CD4-positive, alpha-beta T cell treated with Interleukin-17A for 1 hour (primary cell): ENCODE measurements at regions not wholly inside any gene's neighbourhood (a gene's known extent, or its start where the extent isn't known, plus 50 kb on each side); places are given as distances from the start of the nearest gene placed in this dataset.

Experiments
- DNase-seq: peaks from one replicate; pipeline ENCODE4 v3.0.0-alpha.2; 2020

DNA sequence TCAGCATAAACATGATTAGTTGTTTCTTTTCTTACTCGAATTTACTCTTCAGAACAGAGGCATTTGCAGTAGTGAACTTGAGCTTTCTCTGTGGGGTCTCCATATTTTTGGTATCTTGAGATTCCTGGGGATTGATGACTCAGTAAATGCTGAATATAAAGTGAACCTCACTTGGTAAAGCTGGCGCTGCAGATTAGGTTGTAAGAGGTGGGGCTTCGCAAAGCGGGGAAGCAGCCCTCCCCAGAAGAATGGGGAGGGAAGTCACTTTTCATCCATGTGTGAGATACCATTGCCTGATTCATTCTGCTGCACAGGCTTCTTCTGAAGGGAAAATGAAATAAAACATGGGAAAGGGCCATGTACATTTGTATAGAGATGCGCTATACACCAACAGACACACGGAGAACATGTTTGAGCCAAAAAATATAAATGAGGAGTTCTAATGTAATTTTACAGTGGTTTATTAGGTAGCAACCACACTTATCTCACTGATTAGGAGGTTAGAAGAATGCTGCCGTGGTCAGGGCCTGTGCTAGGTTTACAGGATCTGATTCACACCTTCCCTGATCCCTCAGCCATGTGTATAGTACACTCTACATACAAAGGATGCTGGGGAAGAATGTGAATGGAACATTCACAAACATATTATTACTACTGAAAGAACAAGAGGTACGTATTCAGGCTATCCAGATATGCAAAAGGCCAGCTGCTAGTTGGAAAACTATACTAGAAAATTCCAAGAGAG is 63.5 kb downstream of the DNTTIP2 start:
- DNase-seq, result no peak

DNA sequence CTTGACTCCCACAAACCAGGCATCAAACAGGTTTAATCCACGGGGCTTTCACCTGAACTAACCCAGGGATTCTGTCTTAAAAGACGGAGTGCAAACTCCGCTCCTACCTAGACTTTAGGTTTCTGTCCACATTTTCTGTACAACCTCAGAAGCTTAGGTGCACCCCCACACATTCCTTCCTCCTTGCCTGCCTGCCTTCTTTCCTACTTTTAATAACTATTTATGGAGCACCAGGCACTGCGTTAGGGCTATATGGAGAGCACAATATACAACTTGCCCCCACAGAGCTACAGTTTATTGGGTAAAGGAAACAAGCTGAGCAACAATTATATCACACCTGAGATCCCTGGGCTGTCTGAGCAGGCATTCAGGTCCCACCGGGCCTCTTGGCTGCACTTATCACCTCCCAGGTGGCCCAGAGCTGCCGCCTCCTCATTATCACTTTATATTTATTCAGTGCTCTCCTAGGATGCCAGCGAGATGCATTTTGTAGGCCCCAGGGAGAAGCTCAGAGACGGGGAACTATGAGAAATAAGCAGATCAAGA is 64.1 kb downstream of the DNTTIP2 start:
- no peak for DNase-seq

- DNase-seq, result peak; percentile 64
Measured at GRCh38 chr1:93814059-93814794, 64.8 kb downstream of the DNTTIP2 start.

DNA sequence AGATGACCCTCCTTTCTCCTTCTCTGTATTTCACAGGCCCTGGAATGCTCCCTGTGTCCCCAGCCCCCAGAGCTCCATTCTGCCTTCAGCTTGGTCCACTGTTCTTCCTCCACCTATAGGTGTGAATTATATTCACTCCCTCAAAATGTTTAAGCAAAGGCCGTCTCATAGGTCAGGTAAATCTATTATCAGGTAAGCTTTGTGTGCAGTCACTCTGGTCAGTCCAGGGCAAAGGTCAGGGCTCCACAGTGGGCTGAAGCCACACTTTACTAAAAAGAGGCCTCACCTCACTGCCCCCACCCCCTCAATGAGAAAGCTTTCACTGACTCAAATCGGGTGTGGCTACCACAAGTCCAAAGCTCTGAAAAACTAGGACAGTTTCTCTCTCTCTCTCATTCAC is 65.9 kb downstream of the DNTTIP2 start:
- DNase-seq, result no peak

DNA sequence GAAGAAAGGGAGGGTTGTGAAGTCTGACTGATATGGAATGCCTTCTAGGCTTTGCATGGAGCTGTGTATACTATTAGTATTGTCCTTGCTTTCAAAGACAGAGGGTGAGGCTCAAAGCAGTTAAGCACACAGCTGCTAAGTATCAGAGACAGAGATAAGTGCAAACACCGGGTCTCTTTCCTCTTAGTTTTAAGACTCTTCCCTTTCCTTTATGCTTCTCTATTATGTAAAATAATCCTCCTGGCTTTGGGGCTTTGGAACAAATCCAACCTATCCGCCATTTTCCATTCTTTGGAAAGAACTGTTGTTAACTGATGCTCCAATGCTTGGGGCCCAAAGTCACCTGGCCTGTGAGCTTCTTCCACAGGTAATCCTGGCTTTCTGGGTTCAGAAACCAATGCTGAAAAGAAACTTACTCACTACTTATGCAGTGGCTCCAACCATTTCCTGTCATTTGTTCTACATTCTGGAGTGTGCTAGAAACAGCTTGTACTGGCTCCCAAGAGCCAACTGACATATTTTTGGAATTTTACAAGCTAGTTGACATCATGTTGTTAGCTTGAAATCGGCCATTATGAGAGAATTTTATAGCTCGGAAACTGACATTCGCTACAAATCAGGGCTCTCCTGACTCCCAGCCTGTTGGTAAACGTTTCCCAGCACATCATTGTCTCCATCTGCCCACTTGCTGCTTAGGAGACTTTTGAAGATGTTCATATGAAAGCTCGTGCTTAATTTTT is 67.5 kb downstream of the DNTTIP2 start:
- DNase-seq, result no peak

GRCh38 chr1:93810316-93810715 is 68.7 kb downstream of the DNTTIP2 start:
- no peak for DNase-seq

DNA sequence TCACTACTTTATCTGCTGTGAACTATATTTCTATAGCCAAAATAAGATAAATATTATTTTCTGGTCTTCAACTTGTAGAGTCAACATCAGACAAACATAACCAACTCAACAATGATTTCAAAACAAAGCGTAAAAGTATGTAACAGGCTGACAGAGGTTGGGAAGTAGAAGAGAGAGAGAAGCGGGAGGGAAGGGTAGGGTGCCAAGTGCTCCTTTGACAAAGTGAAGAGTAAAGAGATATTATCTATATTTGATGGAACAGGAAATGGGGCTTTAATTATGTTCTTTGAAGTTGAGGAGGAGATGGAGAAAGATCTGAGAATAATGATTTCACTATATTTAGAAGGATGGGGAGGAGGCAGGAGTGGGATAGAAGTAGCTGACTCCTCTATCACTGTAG is 70.1 kb downstream of the DNTTIP2 start:
- no peak for DNase-seq

- DNase-seq, result no peak
Measured at GRCh38 chr1:93807311-93807930, 71.6 kb downstream of the DNTTIP2 start.

DNA sequence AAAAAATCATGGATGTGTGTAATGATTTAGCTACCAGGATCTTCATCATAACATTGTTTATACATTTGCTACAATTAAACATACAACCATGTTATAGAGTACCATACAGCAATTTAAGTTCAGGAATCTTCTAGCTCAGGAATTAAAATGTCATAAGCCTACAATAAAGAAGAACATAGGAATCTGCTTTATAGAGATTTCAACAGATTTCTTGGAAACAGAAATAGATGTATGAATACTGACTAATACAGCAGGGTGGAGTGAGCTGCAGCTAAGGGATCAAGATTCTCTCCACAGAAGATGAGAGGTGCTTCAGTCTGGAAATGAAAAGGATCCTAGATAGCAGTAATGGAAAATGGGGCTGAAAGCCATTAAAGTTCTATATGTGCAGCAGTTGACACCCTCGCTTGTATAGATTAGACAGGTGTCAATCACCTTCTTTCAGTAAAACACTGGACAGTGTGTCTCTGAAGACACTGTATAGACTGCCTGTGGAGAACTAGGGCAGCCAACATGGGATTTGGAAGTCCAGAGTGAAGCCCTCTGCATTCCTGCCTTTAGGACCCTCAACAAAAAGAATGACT is 73.9 kb downstream of the DNTTIP2 start:
- DNase-seq, result no peak

DNA sequence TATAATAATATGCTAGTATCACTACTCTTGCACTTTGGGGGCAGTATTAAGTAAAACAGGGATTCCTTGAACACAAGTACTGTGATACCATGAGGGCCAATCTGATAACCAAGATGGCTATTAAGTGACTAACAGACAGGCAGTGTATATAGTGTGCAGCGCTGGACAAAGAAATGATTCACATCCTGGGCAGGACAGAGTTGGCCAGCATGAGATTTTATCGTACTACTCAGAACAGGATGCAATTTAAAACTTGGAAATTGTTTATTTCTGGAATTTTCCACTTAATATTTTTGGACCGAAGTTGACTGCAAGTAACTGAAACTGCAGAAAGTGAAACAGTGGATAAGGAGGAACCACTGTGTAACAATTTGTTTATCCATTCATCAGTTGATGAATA is 74.6 kb downstream of the DNTTIP2 start:
- no peak for DNase-seq

DNA sequence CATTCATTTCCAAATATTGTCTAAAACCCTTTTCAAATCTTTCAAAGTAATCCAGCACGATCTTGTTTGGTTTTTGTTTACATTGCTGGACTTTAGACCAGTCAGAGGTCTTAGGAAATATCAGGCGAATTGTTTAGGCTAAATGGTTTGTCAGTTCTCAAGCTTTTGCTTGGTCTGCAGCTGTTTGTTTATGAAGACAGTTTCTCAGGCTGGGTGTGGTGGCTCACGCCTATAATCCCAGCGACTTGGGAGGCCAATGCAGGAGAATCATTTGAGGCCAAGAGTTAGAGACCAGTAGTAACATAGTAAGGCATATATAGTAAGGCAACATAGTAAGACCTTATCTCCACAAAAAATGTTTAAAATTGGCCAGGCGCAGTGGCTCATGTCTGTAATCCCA is 77.5 kb downstream of the DNTTIP2 start:
- no peak for DNase-seq

DNA sequence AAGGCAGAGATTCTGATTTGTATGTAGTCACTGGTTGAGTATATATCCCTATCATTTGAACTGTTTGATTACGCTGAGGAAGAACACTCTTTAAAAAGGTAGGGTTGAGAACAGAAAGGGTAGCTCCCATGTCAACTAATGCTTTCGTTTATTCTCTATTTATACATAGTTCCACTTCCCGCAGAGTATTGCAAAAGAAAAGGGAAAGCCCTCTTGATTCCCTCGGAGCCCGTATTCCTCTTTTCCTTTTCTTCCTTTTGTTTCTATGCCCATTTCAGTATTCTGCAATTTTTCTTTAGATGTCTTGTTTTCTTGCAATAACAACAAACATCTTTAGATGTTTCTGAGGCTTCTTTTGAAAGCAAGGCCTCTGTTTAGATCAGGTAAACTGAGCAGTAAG is 78.2 kb downstream of the DNTTIP2 start:
- DNase-seq, result no peak

- DNase-seq, result no peak
Measured at GRCh38 chr1:93798291-93798690, 80.7 kb downstream of the DNTTIP2 start.

DNA sequence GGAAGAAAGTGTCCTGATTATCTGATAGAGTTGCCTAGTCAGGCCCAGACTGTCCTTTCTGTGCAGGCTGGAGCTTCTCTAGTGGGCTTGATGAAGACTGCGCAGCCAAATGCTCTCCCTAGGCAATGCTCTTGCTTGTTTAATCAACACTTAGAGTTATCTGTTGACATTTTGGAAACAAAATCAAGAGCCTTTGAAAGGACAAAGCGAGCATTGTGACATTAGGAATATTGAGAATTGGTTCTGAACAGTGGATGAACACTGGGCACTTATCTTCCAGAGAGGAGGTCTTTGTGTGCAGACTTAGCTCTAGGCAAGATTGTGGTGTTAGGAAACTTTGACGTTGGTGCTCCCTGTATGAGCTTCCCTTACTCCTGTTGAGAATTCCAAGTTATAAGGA is 94.5 kb downstream of the DNTTIP2 start:
- no peak for DNase-seq

DNA sequence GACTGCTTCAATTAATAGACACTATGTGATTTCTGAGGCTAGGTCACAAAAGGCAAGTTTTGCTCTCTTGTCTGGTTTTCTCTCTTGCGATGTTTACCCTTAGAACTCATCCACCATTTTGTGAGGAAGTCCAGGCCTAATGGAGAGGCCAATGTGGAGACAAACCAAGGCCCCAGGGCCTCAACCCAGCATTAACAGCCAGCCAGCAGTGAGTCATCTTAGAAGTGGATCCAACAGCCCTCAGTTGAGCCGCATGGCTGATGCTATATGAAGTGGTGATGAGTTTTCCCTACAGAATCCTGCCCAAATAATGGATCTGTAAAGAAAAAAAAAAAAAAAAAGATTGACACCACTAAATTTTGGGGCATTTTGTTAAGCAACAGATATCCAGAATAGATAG is 95.1 kb downstream of the DNTTIP2 start:
- DNase-seq, result no peak

- no peak for DNase-seq
Measured at GRCh38 chr1:93779540-93780165, 98.0 kb upstream of the BCAR3 start.

DNA sequence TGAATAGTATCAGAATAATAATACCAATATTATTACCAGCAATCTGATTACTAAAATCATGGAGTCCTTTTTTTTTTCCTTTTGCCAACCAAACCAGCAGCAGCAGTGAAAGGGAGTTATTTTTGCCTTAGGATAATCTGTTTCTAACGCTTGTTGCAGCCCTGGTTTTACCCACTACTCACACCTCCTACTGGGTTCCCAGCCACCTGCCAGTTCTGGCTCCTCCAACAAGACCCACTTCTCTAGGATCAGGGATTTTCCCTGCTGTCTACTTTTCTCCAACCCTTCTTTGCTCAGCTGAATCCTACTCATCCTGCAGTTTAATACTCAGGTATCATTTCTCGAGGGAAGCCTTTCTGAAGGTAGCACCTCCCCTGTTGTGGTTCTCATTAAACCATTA is 96.8 kb upstream of the BCAR3 start:
- DNase-seq, result no peak

DNA sequence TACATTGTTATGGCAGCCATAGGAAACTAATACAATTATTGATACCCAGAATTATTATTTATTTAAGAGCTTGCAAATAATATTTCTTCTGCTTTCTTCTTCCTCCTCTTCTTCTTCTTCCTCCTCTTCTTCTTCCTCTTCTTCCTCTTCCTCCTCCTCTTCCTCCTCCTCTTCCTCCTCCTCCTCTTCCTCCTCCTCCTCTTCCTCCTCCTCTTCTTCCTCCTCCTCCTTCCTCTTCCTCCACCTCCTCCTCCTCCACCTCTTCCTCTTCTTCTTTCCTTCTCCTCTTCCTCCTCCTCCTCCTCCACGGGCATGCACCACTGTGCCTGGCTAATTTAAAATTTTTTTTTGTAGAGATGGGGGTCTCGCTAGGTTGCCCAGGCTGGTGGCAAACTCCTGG is 95.6 kb upstream of the BCAR3 start:
- DNase-seq, result no peak

DNA sequence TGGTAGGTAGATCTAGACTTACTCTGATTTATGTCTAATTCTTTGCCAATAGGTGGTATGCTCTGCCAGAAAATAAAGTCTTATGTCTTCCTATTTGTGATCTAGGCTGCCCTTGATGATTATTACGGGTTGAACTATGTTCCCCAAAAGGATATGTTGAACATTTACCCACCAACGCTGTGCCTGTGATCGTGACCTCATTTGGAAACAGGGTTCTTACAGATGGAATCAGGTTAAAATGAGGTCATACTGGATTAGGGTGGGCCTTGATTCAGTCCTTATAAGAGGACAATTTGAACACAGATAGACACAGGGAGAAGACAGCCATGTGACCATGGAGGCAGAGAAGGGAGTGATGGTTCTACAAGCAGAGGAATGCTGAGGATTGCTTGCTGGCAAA is 95.1 kb upstream of the BCAR3 start:
- DNase-seq, result no peak

DNA sequence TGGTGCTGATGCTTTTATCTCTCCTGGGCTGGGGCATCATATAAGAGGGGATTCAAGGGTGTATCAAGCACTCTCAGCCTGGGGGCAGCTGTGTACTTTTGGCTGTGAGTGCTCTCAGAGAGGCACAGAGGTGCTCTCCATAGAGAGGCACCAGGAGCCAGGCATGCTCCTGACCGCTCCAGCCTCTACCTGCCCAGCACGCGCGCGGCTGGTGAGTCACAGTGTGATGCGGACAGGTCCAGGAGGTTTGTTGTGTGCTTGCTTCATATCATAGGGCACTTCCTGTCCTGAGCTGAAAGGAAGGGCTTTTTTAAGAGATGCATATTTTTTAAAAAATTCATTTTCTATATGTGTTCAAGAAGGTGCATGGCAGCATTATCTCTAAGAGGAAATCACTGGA is 93.6 kb upstream of the BCAR3 start:
- DNase-seq, result no peak

- DNase-seq, result no peak
Measured at GRCh38 chr1:93774707-93775106, 93.1 kb upstream of the BCAR3 start.
